GM18507 (cell line): ENCODE measurements at regions not wholly inside any gene's neighbourhood (a gene's known extent, or its start where the extent isn't known, plus 50 kb on each side); places are given as distances from the start of the nearest gene placed in this dataset.

ENCODE experiments used
- DNase-seq: peaks from one replicate; pipeline ENCODE4 v3.0.0; 2011; ENCODE audit warnings: low read depth; ENCODE audit not compliant: insufficient read length; ENCODE audit errors: extremely low spot score
- FAIRE-seq: peaks from 2 replicates; lab custom pipeline; 2011; peaks lifted over from hg19 to GRCh38; lab: Jason Lieb, UNC

- FAIRE-seq: peak; percentile 35
- DNase-seq: no peak
Observed at GRCh38 chr6:18997375-18997826, 610.3 kb downstream of the RNF144B start.

- no peak for FAIRE-seq
Observed at GRCh38 chr6:19002976-19003560, 615.9 kb downstream of the RNF144B start.

DNA sequence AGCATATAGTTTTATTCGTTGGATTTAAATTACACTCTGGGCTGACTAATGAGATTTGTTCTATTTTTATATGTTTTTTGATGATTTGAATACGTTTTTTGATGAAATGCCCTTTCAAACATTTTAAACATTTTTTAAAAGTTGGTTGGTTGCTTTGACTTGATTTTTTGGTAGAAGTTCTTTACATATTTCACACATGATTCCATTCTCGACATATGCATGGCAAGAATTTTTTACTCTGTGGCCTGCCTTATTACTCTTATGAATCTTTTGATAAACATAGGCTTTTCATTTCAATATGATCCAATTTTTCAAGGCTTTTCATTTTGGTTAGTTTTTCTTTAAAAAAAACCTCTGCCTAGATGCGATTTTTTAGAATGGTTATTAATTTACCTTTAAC, 617.0 kb downstream of the RNF144B start:
- no peak for DNase-seq
- FAIRE-seq: no peak

More at GRCh38 chr6:19002976-19003560, 615.9 kb downstream of the RNF144B start:
- no peak for DNase-seq

GRCh38 chr6:19009769-19010168, 622.6 kb downstream of the RNF144B start:
- DNase-seq (no peak), FAIRE-seq (no peak)

- FAIRE-seq (no peak), DNase-seq (no peak)
Observed at GRCh38 chr6:19013026-19013705, 626.0 kb downstream of the RNF144B start.

GRCh38 chr6:19024737-19025136, 637.6 kb downstream of the RNF144B start:
- no peak for DNase-seq
- no peak for FAIRE-seq

GRCh38 chr6:19028201-19028600, 641.1 kb downstream of the RNF144B start:
- no peak for FAIRE-seq

DNA sequence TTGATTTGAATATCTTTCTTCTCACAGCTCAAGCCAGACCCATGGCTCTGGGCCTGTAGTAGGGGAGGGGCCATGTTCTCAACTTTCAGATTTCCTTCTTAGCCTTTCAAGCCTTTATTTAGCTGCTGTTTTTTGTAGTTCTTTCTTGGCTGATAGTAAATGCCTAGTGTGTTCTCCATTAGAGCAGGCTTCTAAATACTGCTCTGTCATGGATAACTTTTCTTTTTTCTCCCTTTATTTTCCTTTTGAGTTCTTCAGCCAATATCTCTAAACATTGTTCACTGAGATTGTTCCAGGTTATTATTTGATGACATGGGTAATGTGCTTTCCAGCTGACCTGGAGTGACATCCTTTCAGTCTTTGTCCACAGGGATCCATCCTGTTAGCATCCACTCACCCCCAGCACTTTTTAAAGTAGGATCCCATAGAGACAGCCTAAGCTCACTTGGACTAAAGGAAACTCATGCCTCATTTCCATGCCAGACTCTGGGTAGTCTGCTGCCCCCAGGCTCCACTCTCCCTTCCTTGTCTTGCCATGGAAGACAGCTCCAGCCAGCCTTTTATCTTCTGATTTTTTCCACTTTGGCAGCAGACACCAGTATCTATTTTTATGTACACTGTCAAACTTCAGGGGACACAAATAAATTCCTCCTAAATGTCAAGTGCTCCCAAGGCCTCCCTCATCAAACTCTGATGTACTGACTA, 645.6 kb downstream of the RNF144B start:
- FAIRE-seq (no peak), DNase-seq (no peak)

More at GRCh38 chr6:19028201-19028600, 641.1 kb downstream of the RNF144B start:
- DNase-seq: no peak

GRCh38 chr6:19033683-19034082, 646.5 kb downstream of the RNF144B start:
- no peak for DNase-seq
- FAIRE-seq: no peak

GRCh38 chr6:19034986-19035385, 647.8 kb downstream of the RNF144B start:
- no peak for DNase-seq
- no peak for FAIRE-seq

GRCh38 chr6:19035461-19036195, 648.5 kb downstream of the RNF144B start:
- no peak for FAIRE-seq

DNA sequence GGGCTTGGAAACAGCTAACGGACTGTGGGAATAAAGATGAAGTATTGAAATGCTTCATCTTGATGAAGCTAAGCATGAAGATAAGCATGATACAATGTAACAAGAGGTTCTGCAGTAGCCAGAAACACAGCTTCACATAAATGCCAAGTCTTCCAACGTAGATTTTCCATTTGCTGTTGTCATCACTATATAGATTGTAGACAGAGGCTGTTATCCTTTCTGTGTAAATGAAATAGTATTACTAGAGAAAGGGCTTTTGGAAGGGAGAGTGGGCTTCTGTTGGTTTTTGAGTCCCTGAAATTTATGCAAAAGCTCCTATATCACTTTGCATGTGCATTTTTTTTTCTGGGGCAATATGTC, 649.0 kb downstream of the RNF144B start:
- FAIRE-seq: no peak
- DNase-seq: no peak

More at GRCh38 chr6:19035461-19036195, 648.5 kb downstream of the RNF144B start:
- no peak for DNase-seq

DNA sequence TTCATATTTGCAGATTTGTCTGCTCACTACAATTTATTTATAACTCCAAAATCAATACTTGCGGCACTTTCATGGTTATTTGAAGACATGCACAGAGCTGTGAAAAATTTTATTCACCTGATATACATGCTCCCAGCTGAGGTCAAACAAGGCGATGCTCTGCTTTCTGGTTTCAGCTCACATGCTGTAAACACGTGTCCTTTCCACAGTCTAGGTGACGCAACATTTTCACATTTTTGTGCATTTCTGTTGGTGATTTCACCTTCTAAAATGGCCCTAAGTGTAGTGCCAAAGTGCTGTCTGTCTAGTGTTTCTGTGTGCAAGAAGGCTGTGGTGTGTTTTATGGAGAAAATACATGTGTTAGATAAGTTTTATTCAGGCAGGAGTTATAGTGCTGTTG, 650.5 kb downstream of the RNF144B start:
- no peak for FAIRE-seq
- no peak for DNase-seq

DNA sequence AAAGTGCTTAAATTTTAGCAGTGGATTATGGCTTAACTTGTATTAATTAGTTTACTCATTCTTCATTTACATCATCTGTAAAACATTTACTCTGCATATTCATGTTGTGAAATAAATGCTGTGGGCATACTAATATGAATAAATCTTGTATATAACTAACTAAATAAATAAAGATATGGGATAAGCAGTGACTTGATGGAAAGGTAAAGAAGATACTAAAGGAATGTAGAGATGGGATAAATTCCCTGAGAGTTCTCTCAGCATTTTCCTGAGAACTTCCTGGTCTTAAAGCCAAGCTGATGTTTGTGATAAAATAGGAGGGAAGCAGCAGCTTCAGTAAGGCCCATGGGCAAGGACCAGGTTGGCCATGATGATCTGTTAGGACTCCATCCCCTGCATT, 652.1 kb downstream of the RNF144B start:
- DNase-seq (no peak), FAIRE-seq (no peak)

DNA sequence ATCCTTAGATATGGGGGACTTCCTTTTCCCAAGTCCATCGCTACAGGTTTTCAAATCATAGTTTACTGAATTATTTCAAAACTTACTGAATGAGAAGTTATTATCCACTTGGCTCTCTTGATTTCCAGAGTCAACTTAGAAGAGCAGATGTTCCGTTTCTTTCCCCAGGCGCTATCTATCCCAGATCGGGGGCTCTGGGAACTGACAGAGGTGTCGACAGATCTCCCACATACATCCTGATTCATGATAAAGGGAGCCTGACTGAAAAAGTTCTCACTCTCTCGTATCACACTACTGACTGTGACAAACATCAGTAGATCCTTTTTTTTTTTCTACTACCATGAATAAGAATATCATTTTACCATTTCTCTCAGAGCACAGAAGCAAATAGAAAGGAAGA, 654.8 kb downstream of the RNF144B start:
- DNase-seq (no peak), FAIRE-seq (no peak)

DNA sequence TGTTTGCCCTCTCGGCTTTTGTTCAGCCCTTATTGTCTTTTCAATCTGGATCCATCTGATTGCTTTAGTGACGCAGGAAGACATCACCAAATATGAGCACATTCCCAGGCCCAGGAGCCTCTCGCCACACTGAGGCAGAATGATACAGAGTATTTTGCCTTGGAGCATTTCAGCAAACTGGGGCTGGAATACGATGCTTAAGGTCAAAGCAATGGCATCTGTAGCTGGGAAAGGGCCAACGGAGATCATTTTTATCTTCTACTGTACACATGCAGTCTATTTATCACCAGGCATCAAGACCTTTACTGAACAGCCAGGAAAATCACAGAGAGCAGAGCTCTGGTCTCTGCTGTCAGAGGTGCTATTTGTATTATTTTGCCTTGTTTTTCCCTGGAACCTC, 655.3 kb downstream of the RNF144B start:
- DNase-seq (no peak), FAIRE-seq (no peak)

GRCh38 chr6:19050765-19051164, 663.6 kb downstream of the RNF144B start:
- DNase-seq (no peak), FAIRE-seq (no peak)

GRCh38 chr6:19052219-19052618, 665.1 kb downstream of the RNF144B start:
- no peak for FAIRE-seq
- no peak for DNase-seq

DNA sequence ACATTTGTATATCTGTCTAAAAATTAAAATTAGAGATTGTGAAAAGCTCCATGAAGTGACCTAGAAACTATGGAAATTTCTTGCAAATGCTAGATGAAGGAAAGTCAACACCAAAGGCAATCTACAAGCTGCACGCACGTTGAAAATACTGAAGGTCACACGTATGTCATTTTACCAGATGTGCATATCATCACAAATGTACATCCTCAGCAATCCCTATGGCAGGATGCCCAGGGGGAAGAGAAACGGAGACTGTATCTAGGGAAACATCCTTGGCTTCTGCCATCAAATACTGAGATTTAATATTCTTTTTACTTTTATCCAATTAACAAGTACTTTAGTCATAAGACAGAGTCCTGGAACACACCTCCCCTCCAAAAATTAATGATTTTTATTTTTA, 672.0 kb downstream of the RNF144B start:
- no peak for FAIRE-seq
- DNase-seq: no peak

DNA sequence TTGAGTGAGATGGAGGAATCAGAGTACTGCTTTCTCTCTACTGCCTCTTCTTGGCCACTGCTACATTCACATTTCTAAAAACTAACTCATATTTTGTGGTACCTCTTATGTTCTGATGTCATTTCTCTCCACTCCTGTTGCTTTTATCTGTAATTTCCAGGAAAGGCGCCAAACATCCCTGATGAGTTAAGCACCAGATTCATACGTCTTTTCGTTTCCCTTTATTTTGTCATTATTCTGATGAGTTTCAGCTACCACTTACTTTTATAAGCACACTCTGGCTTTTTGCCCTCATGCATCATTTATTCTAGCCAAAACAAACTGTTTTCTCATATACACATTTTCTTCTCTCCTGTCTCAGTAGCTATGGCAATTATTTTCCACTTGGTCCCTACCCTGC, 680.0 kb downstream of the RNF144B start:
- no peak for DNase-seq
- FAIRE-seq: no peak
